Lower leg skin (tissue), 4 donors: ENCODE measurements at regions not wholly inside any gene's neighbourhood (a gene's known extent, or its start where the extent isn't known, plus 50 kb on each side); places are given as distances from the start of the nearest gene placed in this dataset.
A peak's percentile ranks its signal among the peaks of the same experiment; 100 is the strongest.

Experiments
- DNase-seq, 2 donors: peaks; one replicate each; pipeline ENCODE4 v3.0.0-alpha.2; 2019; ENCODE audit warnings: low spot score in 2 of 2
- H3K4me3 ChIP-seq: fragments of 200-600 bp; sonication (generic); 2 replicates; pipeline ENCODE4 v1.5.1; 2017; ENCODE audit warnings: mild to moderate bottlenecking, low read depth; ENCODE audit not compliant: poor library complexity, severe bottlenecking
- POLR2A ChIP-seq, 2 donors: fragments of 450-650 bp; IDR thresholded peaks; one replicate each; pipeline ENCODE4 v1.6.1; 2016 to 2017; ENCODE audit warnings: antibody characterized with exemption in 2 of 2, mild to moderate bottlenecking in 1 of 2, moderate library complexity in 1 of 2
- WGBS, 2 donors: methylation state at CpG; one replicate each; pipeline ENCODE4 v1.1.5; 2018; 5-methylcytosine and 5-hydroxymethylcytosine counted together
- intact Hi-C: fragments of 100-400 bp; cut with DNase I; formaldehyde crosslinking; loops from one replicate; pipeline ENCODE4 v1.15.0; 2023; ENCODE audit warnings: low total_unique reads
- TF ChIP-seq, protein P1 (sequence below), 3 donors: fragments of 450-650 bp; IDR thresholded peaks; one replicate each; pipeline ENCODE4 v1.5.1; 2016; ENCODE audit warnings: antibody characterized with exemption in 3 of 3, mild to moderate bottlenecking in 3 of 3, moderate library complexity in 2 of 3

- H3K4me3 ChIP-seq, result no peak overlapping the region
- no peak for DNase-seq
- WGBS, 2 donors, result 88 to 97% methylated on average over 6 of the region's 6 CpGs
- intact Hi-C loops, result no loop called here
- no peak for TF ChIP-seq POLR2A (IDR thresholded peaks at IDR 0.05)
- TF ChIP-seq, protein P1, sequence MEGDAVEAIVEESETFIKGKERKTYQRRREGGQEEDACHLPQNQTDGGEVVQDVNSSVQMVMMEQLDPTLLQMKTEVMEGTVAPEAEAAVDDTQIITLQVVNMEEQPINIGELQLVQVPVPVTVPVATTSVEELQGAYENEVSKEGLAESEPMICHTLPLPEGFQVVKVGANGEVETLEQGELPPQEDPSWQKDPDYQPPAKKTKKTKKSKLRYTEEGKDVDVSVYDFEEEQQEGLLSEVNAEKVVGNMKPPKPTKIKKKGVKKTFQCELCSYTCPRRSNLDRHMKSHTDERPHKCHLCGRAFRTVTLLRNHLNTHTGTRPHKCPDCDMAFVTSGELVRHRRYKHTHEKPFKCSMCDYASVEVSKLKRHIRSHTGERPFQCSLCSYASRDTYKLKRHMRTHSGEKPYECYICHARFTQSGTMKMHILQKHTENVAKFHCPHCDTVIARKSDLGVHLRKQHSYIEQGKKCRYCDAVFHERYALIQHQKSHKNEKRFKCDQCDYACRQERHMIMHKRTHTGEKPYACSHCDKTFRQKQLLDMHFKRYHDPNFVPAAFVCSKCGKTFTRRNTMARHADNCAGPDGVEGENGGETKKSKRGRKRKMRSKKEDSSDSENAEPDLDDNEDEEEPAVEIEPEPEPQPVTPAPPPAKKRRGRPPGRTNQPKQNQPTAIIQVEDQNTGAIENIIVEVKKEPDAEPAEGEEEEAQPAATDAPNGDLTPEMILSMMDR (IDR thresholded peaks at IDR 0.05), result no peak
These were observed 326.6 kb downstream of the RPS24 start for GRCh38 chr10:78360284-78360683.

- no peak overlapping the region for H3K4me3 ChIP-seq
- TF ChIP-seq, protein P1 (IDR thresholded peaks at IDR 0.05), result no peak
- TF ChIP-seq POLR2A (IDR thresholded peaks at IDR 0.05), result no peak
- DNase-seq, result no peak
- intact Hi-C loops, result no loop called here
- 93% methylated on average over 3 of the region's 3 CpGs for WGBS, 2 donors
These were observed 327.4 kb downstream of the RPS24 start for GRCh38 chr10:78361031-78361430.

- no peak overlapping the region for H3K4me3 ChIP-seq
- DNase-seq, result peak in 1 of 2 donors; percentile 26
- 66 to 85% methylated on average over 10 of the region's 10 CpGs for WGBS, 2 donors
- TF ChIP-seq, protein P1 (IDR thresholded peaks at IDR 0.05), result no peak
- TF ChIP-seq POLR2A (IDR thresholded peaks at IDR 0.05), result no peak
- intact Hi-C loops, result no loop called here
These were observed 328.9 kb downstream of the RPS24 start for GRCh38 chr10:78362406-78363022.

DNA sequence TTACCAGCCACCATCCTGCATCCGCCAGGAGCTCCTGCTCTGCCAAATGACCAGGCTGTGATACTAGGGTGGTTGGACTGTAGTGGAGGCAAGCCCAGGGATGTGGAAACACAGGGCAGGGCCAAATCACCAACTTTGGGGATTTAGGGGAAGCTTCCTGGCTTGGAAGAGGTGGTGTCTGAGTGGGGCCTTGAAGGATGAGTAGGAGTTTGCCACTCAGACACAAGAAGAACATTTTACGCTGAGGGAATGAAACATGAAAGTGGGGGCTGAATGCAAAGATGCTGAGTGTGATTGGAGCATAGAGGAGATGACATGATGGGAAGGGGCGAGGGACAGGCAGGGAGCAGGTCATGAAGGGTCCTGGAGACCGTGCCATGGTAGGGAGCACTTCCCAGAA lies 329.5 kb downstream of the RPS24 start:
- no peak for DNase-seq
- 95 to 96% methylated on average over 4 of the region's 4 CpGs for WGBS, 2 donors
- TF ChIP-seq, protein P1 (IDR thresholded peaks at IDR 0.05), result no peak
- no peak for TF ChIP-seq POLR2A (IDR thresholded peaks at IDR 0.05)
- intact Hi-C loops, result no loop called here
- H3K4me3 ChIP-seq, result no peak overlapping the region

DNA sequence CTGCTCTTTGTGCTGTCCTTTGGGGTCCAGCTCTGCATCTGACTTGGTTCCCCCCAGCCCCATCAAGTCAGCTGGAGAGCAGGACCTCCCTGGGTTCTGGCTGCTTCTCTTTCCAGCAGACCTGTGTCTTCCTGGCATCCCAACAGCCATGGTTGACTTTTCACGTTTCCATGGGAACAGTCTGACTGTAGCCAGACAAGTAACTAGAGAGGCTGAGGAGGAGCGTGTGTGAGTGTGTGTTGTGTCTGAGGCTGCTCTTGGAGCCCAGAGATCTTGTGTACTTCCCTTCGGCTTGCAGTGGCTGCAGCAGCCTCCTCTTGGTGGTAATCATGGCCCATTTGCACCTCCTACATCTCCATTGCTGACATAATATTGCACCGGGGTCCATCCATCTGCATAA lies 332.0 kb downstream of the RPS24 start:
- DNase-seq, result no peak
- intact Hi-C loops, result no loop called here
- 86 to 93% methylated on average over 4 of the region's 4 CpGs for WGBS, 2 donors
- H3K4me3 ChIP-seq, result no peak overlapping the region
- TF ChIP-seq, protein P1 (IDR thresholded peaks at IDR 0.05), result no peak
- TF ChIP-seq POLR2A (IDR thresholded peaks at IDR 0.05), result no peak
